ENCODE measurements at regions not wholly inside any gene's neighbourhood (a gene's known extent, or its start where the extent isn't known, plus 50 kb on each side); places are given as distances from the start of the nearest gene placed in this dataset.

- Mint-ChIP-seq H3K27me3 (peaks cover 34% of the 10 kb centered on the region), H3K36me3 (ENCODE audit: low read depth) (no peaks in the 10 kb centered on the region), H3K9me3 (no peaks in the 10 kb centered on the region), H3K4me1 (ENCODE audit: low read depth) (no peaks in the 10 kb centered on the region), H3K27ac (no peak overlapping the region), H3K4me3 (no peak overlapping the region)
Observed at GRCh38 chr5:174313615-174314014, 268.1 kb downstream of the NSG2 start.

- Mint-ChIP-seq H3K27me3 (peaks cover 40% of the 10 kb centered on the region), H3K36me3 (ENCODE audit: low read depth) (no peaks in the 10 kb centered on the region), H3K4me3 (no peak overlapping the region), H3K27ac (no peak overlapping the region), H3K4me1 (ENCODE audit: low read depth) (no peaks in the 10 kb centered on the region), H3K9me3 (no peaks in the 10 kb centered on the region)
Observed at GRCh38 chr5:174314261-174314660, 268.8 kb downstream of the NSG2 start.

DNA sequence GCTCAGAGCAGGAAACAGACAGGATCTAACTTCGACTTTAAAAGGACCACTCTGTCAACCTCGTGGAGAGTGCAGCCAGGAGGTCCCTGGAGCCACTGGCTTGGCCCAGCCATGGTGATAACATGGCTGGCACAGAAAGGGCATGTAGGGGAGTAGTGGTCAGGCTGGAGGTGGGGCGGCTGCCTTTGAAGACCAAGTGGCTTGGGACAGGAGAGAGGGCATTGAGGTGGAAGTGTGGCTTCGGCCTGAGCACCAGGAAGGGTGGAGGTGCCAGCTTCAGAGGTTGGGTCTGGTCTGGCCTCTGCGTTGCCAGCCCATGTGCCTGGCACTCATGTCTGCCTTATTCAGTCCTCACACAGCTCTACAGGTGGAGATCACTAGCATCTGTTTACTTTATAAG, 270.0 kb downstream of the NSG2 start:
- H3K4me3 Mint-ChIP-seq = no peak overlapping the region
- H3K27ac Mint-ChIP-seq = no peak overlapping the region
- H3K4me1 Mint-ChIP-seq (ENCODE audit: low read depth) = no peaks in the 10 kb centered on the region
- H3K27me3 Mint-ChIP-seq = peaks cover 38% of the 10 kb centered on the region
- no peaks in the 10 kb centered on the region for H3K36me3 Mint-ChIP-seq (ENCODE audit: low read depth)
- no peaks in the 10 kb centered on the region for H3K9me3 Mint-ChIP-seq

- no peaks in the 10 kb centered on the region for H3K4me1 Mint-ChIP-seq (ENCODE audit: low read depth)
- H3K27me3 Mint-ChIP-seq = peaks cover 35% of the 10 kb centered on the region
Observed at GRCh38 chr5:174315871-174316270, 270.4 kb downstream of the NSG2 start.

GRCh38 chr5:174316326-174316725, 270.8 kb downstream of the NSG2 start:
- Mint-ChIP-seq H3K27ac (no peak overlapping the region), H3K9me3 (no peaks in the 10 kb centered on the region), H3K36me3 (ENCODE audit: low read depth) (no peaks in the 10 kb centered on the region), H3K4me1 (ENCODE audit: low read depth) (no peaks in the 10 kb centered on the region), H3K27me3 (peaks cover 36% of the 10 kb centered on the region), H3K4me3 (no peak overlapping the region)

More at GRCh38 chr5:174315871-174316270, 270.4 kb downstream of the NSG2 start:
- Mint-ChIP-seq H3K36me3 (ENCODE audit: low read depth) (no peaks in the 10 kb centered on the region), H3K27ac (no peak overlapping the region), H3K4me3 (no peak overlapping the region), H3K9me3 (no peaks in the 10 kb centered on the region)

DNA sequence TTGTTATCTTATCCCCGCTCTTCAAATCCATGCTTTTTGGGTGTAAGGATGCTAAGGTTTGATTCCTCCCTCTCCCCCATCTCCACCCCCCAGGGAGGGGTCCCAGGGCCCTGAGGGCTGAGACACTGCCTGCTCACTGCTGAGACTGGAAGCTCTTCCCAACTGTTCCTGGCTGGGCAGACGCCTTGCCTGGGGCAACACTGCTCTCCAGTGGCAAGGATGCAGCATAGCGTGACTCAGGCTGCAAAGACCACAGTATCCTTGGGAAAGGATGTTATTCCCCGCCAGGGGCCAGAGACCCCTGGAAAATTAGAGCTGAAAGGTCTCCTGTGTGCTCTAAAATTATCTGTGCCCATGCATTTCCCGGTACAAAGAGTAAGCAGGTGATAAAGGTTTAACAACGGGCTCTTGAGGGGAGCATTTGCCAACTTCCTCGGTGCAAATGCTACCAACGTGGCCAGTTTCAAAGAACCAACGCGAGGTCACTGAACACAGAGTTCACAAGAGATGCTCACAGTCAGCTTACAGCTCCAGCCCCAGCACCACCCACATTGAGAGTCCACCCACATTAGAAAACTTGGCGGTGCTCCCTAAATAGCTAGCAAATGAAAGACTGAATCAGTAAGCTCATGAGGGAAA, 271.9 kb downstream of the NSG2 start:
- H3K27me3 Mint-ChIP-seq = peaks cover 43% of the 10 kb centered on the region
- H3K4me3 Mint-ChIP-seq = no peak overlapping the region
- no peaks in the 10 kb centered on the region for H3K36me3 Mint-ChIP-seq (ENCODE audit: low read depth)
- no peaks in the 10 kb centered on the region for H3K4me1 Mint-ChIP-seq (ENCODE audit: low read depth)
- no peaks in the 10 kb centered on the region for H3K9me3 Mint-ChIP-seq
- H3K27ac Mint-ChIP-seq = no peak overlapping the region

DNA sequence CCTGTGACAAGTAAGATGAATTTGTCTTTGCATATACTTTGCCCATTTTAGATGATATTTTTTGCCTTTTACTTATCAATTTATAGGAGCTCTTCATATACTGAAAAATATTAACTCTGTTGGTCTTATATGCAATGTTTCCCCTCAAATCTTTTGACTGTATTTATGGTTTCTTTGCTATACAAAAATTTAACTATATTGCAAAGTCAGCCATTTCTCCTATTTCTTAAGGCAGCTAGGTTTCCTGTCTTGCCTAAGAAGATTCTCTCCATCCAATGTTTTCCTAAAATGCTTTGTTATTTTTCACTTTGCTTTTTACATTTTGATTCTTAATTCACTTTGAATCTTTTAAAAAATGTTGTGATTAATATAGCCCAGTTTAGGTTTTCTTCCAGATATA, 273.1 kb downstream of the NSG2 start:
- no peaks in the 10 kb centered on the region for H3K9me3 Mint-ChIP-seq
- no peaks in the 10 kb centered on the region for H3K4me1 Mint-ChIP-seq (ENCODE audit: low read depth)
- H3K4me3 Mint-ChIP-seq = no peak overlapping the region
- H3K27me3 Mint-ChIP-seq = peaks cover 36% of the 10 kb centered on the region
- no peak overlapping the region for H3K27ac Mint-ChIP-seq
- H3K36me3 Mint-ChIP-seq (ENCODE audit: low read depth) = no peaks in the 10 kb centered on the region

- no peak overlapping the region for H3K4me3 Mint-ChIP-seq
- H3K4me1 Mint-ChIP-seq (ENCODE audit: low read depth) = no peaks in the 10 kb centered on the region
- no peak overlapping the region for H3K27ac Mint-ChIP-seq
- peaks cover 30% of the 10 kb centered on the region for H3K27me3 Mint-ChIP-seq
- H3K9me3 Mint-ChIP-seq = no peaks in the 10 kb centered on the region
- H3K36me3 Mint-ChIP-seq (ENCODE audit: low read depth) = no peaks in the 10 kb centered on the region
Observed at GRCh38 chr5:174319551-174319950, 274.0 kb downstream of the NSG2 start.

GRCh38 chr5:174320051-174320450, 274.5 kb downstream of the NSG2 start:
- Mint-ChIP-seq H3K9me3 (no peaks in the 10 kb centered on the region), H3K4me1 (ENCODE audit: low read depth) (no peaks in the 10 kb centered on the region), H3K27me3 (peaks cover 30% of the 10 kb centered on the region)

GRCh38 chr5:174323878-174324281, 278.4 kb downstream of the NSG2 start:
- H3K4me3 Mint-ChIP-seq = no peak overlapping the region
- H3K4me1 Mint-ChIP-seq (ENCODE audit: low read depth) = no peaks in the 10 kb centered on the region
- H3K27ac Mint-ChIP-seq = no peak overlapping the region
- no peaks in the 10 kb centered on the region for H3K9me3 Mint-ChIP-seq
- H3K36me3 Mint-ChIP-seq (ENCODE audit: low read depth) = no peaks in the 10 kb centered on the region
- H3K27me3 Mint-ChIP-seq = peaks cover 24% of the 10 kb centered on the region

More at GRCh38 chr5:174320051-174320450, 274.5 kb downstream of the NSG2 start:
- H3K4me3 Mint-ChIP-seq = no peak overlapping the region
- H3K36me3 Mint-ChIP-seq (ENCODE audit: low read depth) = no peaks in the 10 kb centered on the region
- H3K27ac Mint-ChIP-seq = no peak overlapping the region

GRCh38 chr5:174324680-174325079, 279.2 kb downstream of the NSG2 start:
- Mint-ChIP-seq H3K9me3 (no peaks in the 10 kb centered on the region), H3K36me3 (ENCODE audit: low read depth) (no peaks in the 10 kb centered on the region), H3K4me1 (ENCODE audit: low read depth) (no peaks in the 10 kb centered on the region), H3K4me3 (no peak overlapping the region), H3K27me3 (peaks cover 21% of the 10 kb centered on the region), H3K27ac (no peak overlapping the region)

DNA sequence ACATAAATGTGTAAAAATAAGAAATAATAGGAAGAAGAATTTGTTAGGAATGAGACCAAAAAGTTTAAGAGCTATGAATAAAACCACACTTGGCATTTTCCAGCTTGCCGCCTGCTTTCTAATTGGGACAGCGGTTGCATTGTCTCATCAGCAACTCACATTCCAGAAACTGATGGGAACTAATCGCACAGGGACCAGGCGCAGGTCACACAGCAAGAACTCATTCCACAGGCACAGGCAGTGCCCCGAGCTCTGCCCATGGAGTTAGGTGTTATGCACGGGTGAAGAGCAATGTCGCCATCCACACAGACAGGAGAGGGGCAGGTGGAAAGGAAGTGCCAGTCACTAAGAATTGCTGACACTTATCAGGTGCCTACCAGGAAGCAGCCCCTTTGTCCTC, 279.9 kb downstream of the NSG2 start:
- no peaks in the 10 kb centered on the region for H3K36me3 Mint-ChIP-seq (ENCODE audit: low read depth)
- no peak overlapping the region for H3K27ac Mint-ChIP-seq
- H3K4me3 Mint-ChIP-seq = no peak overlapping the region
- H3K9me3 Mint-ChIP-seq = no peaks in the 10 kb centered on the region
- H3K4me1 Mint-ChIP-seq (ENCODE audit: low read depth) = no peaks in the 10 kb centered on the region
- peaks cover 21% of the 10 kb centered on the region for H3K27me3 Mint-ChIP-seq

DNA sequence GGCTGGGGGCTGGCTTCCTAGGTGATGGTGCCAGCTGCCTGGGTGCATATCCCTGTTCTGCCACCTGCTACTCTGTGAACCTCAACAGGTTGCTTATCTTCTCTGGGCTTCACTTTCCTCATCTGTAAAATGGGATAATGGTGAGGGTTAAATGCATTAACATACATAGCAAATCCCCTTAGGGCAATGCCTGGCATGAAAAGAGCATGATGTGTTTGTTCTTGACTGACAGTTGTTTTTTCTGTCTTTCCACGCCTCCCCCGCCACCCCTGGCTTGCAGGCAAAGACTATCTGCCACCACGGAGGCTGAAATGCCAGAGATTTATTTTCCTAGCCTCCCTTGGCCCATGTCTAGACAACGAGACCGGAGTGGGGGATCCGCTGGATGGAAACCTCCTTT, 280.5 kb downstream of the NSG2 start:
- Mint-ChIP-seq H3K27me3 (peaks cover 18% of the 10 kb centered on the region), H3K36me3 (ENCODE audit: low read depth) (no peaks in the 10 kb centered on the region), H3K4me1 (ENCODE audit: low read depth) (no peaks in the 10 kb centered on the region), H3K27ac (no peak overlapping the region), H3K9me3 (no peaks in the 10 kb centered on the region), H3K4me3 (no peak overlapping the region)

DNA sequence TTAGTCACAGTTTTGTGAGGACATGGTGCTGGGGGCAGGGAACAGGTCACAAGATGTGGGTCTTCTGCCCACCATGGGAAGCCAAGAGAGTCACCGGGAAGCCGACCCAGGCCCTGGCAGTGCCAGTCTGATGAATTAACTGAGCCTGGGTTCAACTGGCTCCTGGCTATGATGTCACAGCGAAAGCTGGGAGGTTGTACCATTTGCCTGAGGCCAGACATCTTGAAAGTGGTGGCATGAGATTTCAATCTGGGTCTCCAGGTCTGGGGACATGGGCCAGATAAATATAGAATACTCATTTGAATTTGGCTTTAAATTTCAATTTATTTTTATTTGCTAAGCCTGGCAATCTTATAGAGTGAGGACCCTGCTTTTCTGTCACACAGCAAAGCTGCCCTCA, 280.9 kb downstream of the NSG2 start:
- Mint-ChIP-seq H3K4me1 (ENCODE audit: low read depth) (no peaks in the 10 kb centered on the region), H3K27ac (no peak overlapping the region), H3K27me3 (peaks cover 14% of the 10 kb centered on the region), H3K9me3 (no peaks in the 10 kb centered on the region), H3K36me3 (ENCODE audit: low read depth) (no peaks in the 10 kb centered on the region), H3K4me3 (no peak overlapping the region)

DNA sequence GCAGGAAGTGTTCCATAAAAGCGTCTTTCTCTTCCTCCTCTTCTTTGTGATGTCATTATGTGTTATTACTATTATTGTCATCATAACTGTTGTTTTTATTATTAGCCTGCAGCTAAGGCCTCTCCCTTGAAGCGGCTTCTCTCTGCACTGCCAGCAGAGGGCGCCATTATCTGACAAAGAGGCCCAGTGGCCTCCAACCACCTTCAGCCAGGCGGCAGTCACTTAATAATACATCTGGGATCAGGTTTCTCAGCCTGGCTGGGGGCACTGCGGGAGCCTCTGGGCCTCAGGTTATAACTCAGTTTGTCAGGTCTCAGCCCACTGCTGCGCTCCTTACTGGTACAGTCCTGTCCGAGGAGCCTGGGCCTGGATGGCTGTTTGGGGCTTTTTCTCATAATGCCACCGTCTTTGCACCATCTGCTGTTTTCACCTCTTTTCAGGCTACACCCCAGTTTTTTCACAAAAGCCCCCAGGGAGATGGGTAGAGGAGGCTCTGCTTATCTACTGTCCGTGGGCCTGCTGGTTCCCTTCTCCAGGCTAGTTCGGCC, 281.9 kb downstream of the NSG2 start:
- H3K36me3 Mint-ChIP-seq (ENCODE audit: low read depth) = no peaks in the 10 kb centered on the region
- H3K27me3 Mint-ChIP-seq = peaks cover 7% of the 10 kb centered on the region
- no peak overlapping the region for H3K27ac Mint-ChIP-seq
- no peak overlapping the region for H3K4me3 Mint-ChIP-seq
- no peaks in the 10 kb centered on the region for H3K9me3 Mint-ChIP-seq
- H3K4me1 Mint-ChIP-seq (ENCODE audit: low read depth) = no peaks in the 10 kb centered on the region

GRCh38 chr5:174327896-174328295, 282.4 kb downstream of the NSG2 start:
- no peaks in the 10 kb centered on the region for H3K9me3 Mint-ChIP-seq
- H3K4me1 Mint-ChIP-seq (ENCODE audit: low read depth) = no peaks in the 10 kb centered on the region
- no peak overlapping the region for H3K4me3 Mint-ChIP-seq
- H3K36me3 Mint-ChIP-seq (ENCODE audit: low read depth) = no peaks in the 10 kb centered on the region
- no peak overlapping the region for H3K27ac Mint-ChIP-seq
- peaks cover 2% of the 10 kb centered on the region for H3K27me3 Mint-ChIP-seq

All from stimulated activated naive CD8-positive, alpha-beta T cell treated with anti-CD3 and anti-CD28 coated beads, Interleukin-15, Interleukin-2, amounts not matched to agents 100 ng/mL and 50 ng/mL, for 24 hours (primary cell).